ENCODE measurements at regions not wholly inside any gene's neighbourhood (a gene's known extent, or its start where the extent isn't known, plus 50 kb on each side); places are given as distances from the start of the nearest gene placed in this dataset.

DNA sequence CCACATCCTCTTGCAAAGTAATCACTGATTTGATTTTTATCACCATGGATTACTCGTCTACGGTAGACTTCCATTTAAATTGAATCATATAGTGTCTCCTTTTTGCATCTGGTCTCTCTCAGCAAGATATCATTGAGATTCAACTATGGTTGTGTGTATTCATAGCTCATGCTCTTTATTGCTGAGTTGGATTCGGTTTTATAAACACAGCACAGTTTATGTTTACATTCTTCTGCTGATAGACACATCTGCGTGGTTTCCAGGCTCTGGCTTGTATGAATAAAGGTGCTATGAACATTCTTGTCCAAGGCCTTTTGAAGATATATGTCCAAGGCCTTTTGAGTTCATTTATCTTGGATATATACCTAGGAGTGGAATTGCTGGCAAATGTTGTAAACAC is 356.5 kb upstream of the CELF2 start:
- no peaks in the 10 kb centered on the region for H3K36me3 ChIP-seq
- no peak for DNase-seq
- no peaks in the 10 kb centered on the region for H3K9me3 ChIP-seq
- H3K27me3 ChIP-seq: no peaks in the 10 kb centered on the region
- H3K4me3 ChIP-seq: no peak overlapping the region
- no peak for TF ChIP-seq POLR2A (IDR thresholded peaks at IDR 0.05)
- TF ChIP-seq, protein P1, sequence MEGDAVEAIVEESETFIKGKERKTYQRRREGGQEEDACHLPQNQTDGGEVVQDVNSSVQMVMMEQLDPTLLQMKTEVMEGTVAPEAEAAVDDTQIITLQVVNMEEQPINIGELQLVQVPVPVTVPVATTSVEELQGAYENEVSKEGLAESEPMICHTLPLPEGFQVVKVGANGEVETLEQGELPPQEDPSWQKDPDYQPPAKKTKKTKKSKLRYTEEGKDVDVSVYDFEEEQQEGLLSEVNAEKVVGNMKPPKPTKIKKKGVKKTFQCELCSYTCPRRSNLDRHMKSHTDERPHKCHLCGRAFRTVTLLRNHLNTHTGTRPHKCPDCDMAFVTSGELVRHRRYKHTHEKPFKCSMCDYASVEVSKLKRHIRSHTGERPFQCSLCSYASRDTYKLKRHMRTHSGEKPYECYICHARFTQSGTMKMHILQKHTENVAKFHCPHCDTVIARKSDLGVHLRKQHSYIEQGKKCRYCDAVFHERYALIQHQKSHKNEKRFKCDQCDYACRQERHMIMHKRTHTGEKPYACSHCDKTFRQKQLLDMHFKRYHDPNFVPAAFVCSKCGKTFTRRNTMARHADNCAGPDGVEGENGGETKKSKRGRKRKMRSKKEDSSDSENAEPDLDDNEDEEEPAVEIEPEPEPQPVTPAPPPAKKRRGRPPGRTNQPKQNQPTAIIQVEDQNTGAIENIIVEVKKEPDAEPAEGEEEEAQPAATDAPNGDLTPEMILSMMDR (IDR thresholded peaks at IDR 0.05): no peak
- no peak overlapping the region for H3K27ac ChIP-seq
- no peaks in the 10 kb centered on the region for H3K4me1 ChIP-seq

DNA sequence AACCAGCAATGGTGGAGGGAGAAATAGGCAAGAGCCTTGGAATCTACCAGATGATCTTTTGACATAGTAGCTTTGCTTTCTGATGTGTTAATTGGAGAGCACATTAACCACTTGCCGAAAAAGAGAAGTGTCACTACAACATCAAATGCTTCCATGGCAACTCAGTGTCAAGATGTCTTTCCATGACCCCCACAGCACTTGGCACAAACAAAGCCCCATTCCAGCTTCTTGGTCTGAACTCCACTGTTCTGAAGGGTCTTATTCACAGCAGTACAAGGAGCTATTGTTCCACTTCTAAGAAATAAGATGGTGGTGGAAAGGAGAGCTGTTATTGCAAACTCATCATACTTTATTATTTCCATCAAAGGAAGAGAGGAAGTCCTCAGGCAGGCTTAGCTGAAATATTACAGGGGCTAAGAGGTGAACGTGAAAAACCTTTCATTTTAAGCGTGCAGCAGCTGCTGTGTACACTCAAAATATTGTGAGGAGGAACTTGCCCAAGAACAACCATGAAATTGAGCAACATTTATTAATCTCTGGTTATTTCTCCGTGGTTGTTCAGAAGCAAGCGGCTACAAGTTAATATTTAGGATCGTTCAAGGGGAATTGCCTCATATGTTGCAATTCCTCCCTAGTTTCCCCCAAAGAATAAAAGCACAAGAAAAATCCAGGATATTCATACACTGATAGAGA is 354.8 kb upstream of the CELF2 start:
- no peak for TF ChIP-seq POLR2A (IDR thresholded peaks at IDR 0.05)
- TF ChIP-seq, protein P1 (IDR thresholded peaks at IDR 0.05): no peak
- Histone ChIP-seq H3K27ac (no peak overlapping the region), H3K4me3 (no peak overlapping the region), H3K4me1 (no peaks in the 10 kb centered on the region), H3K27me3 (no peaks in the 10 kb centered on the region), H3K36me3 (no peaks in the 10 kb centered on the region), H3K9me3 (no peaks in the 10 kb centered on the region)
- no peak for DNase-seq

DNA sequence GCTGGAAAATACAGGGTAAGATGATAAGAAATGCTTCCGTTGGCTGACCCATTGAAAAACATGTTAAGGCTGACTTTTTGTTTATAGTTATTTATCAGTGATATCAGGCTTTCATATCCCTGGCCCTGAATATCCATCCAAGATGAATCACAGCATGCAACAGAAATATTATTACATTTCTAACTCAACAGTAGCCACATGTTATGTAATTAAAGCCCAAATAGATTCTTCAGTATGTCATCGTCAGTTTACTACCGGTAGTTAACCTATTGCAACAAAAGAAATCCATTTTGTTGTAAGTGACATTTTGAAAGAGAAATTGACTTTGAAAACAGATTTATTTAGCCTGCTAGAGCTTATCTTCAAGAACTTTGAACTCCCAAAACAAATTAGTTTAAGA is 354.1 kb upstream of the CELF2 start:
- DNase-seq: no peak
- Histone ChIP-seq H3K27ac (no peak overlapping the region), H3K9me3 (no peaks in the 10 kb centered on the region), H3K4me3 (no peak overlapping the region), H3K27me3 (no peaks in the 10 kb centered on the region), H3K36me3 (no peaks in the 10 kb centered on the region), H3K4me1 (no peaks in the 10 kb centered on the region)
- TF ChIP-seq, protein P1 (IDR thresholded peaks at IDR 0.05): no peak
- TF ChIP-seq POLR2A (IDR thresholded peaks at IDR 0.05): no peak

DNA sequence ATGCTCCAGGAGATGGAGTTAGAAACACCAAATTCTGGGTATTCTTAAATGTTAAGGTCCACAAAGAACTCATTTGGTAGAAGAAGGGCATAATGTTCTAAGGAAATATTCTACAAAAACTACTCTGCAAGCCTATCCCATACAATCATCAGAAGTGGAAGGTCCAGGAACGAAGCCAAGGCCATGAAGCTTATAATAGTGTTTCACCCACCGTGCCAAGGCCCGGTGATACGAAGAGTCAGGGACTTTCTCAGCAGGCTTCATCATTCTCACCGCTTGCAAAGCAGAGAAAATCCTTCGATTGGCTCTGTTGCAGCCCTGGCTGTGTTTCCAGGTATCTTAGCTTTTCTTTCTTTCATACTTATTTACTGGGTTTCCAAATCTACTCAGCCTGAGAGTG is 351.9 kb upstream of the CELF2 start:
- Histone ChIP-seq H3K4me3 (no peak overlapping the region), H3K27me3 (no peaks in the 10 kb centered on the region), H3K36me3 (no peaks in the 10 kb centered on the region), H3K27ac (no peak overlapping the region), H3K9me3 (no peaks in the 10 kb centered on the region), H3K4me1 (no peaks in the 10 kb centered on the region)
- DNase-seq: no peak
- no peak for TF ChIP-seq POLR2A (IDR thresholded peaks at IDR 0.05)
- TF ChIP-seq, protein P1 (IDR thresholded peaks at IDR 0.05): no peak

DNA sequence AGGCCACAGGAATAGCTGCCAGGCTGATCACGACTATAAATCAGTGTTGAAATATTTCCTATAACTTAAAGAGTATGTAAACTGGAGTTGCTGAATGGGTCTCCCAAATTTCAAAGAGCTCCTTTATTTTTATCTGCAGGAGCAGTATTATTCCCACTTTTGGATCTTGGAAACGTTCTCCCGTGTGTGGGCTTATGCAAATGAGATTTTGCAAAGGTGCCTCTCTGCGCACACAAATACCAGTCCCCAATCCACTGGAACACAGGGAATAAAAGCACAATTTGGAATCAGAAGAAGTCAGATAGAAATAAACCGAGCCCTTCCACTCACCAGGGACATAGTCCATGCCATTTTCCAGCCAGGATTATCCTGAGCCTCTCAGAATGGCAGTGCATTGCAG is 350.2 kb upstream of the CELF2 start:
- no peak for DNase-seq
- H3K27me3 ChIP-seq: no peaks in the 10 kb centered on the region
- H3K27ac ChIP-seq: no peak overlapping the region
- TF ChIP-seq, protein P1 (IDR thresholded peaks at IDR 0.05): no peak
- TF ChIP-seq POLR2A (IDR thresholded peaks at IDR 0.05): no peak
- no peak overlapping the region for H3K4me3 ChIP-seq
- no peaks in the 10 kb centered on the region for H3K36me3 ChIP-seq
- no peaks in the 10 kb centered on the region for H3K9me3 ChIP-seq
- no peaks in the 10 kb centered on the region for H3K4me1 ChIP-seq

DNA sequence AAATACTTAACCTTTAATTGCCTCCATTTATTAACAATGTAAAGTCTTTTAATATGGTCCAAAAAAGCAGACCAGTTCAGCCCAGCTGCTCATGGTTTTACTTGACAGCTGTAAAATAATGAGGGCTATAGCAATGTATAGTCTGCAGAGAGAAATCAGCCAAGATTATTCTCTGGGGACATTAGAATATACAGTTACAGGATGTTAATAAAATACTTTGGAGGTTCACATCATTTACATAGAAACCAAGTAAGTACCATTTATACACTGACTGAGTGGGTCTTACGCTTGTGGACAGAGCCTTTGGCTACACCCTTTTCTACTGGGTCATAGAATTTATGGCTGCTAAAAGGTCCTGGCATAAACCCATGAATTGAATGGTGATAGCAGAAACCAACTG is 340.7 kb upstream of the CELF2 start:
- H3K4me1 ChIP-seq: no peaks in the 10 kb centered on the region
- no peak for DNase-seq
- H3K36me3 ChIP-seq: no peaks in the 10 kb centered on the region
- no peaks in the 10 kb centered on the region for H3K9me3 ChIP-seq
- no peaks in the 10 kb centered on the region for H3K27me3 ChIP-seq
- no peak overlapping the region for H3K27ac ChIP-seq
- TF ChIP-seq, protein P1 (IDR thresholded peaks at IDR 0.05): no peak
- TF ChIP-seq POLR2A (IDR thresholded peaks at IDR 0.05): no peak
- no peak overlapping the region for H3K4me3 ChIP-seq
